B cell (primary cell): ENCODE measurements at regions not wholly inside any gene's neighbourhood (a gene's known extent, or its start where the extent isn't known, plus 50 kb on each side); places are given as distances from the start of the nearest gene placed in this dataset.

ENCODE experiments used
- ATAC-seq: fragments of 200-7000 bp; cut with Tn5 transposase; one replicate; pipeline ENCODE4 v1.10.0; 2021; ENCODE audit warnings: low read depth, mild to moderate bottlenecking, moderate number of reproducible peaks, moderate library complexity
- CTCF ChIA-PET: fragments of 350-600 bp; sonication (Branson Sonifier 250); formaldehyde crosslinking; loops from one replicate; lab custom pipeline; 2021; ENCODE audit warnings: antibody characterized with exemption, inconsistent platforms; lab: Charles Lee
- POLR2A ChIA-PET: fragments of 350-600 bp; sonication (Branson Sonifier 250); formaldehyde crosslinking; loops from one replicate; lab custom pipeline; 2021; ENCODE audit warnings: antibody characterized with exemption; lab: Charles Lee
- DNase-seq: peaks from one replicate; pipeline ENCODE4 v3.0.0; 2013
- H2AFZ ChIP-seq: 2 replicates; pipeline ENCODE4 v1.6.1; 2012; ENCODE audit warnings: mild to moderate bottlenecking, low read depth, low read length; ENCODE audit not compliant: insufficient read depth, poor library complexity, severe bottlenecking
- H3K27ac ChIP-seq, 2 donors: 1 replicate in 1 of 2; 2 replicates in 1 of 2; pipeline ENCODE4 v1.5.1; 2012 to 2013; ENCODE audit warnings: low read length in 2 of 2, mild to moderate bottlenecking in 2 of 2, moderate library complexity in 1 of 2
- H3K27me3 ChIP-seq, 4 experiments: fragments of 200-600 bp in 1 of 4; sonication (generic) in 1 of 4; replicated peaks in 1 of 4; 1 replicate in 2 of 4; 2 replicates in 2 of 4; pipeline versions ENCODE4 v1.6.1 to v1.7.0; 2013 to 2016; ENCODE audit warnings: low read length in 3 of 4, mild to moderate bottlenecking in 2 of 4, mixed read lengths in 1 of 4, moderate library complexity in 1 of 4; ENCODE audit not compliant: insufficient read depth in 4 of 4, control insufficient read depth in 3 of 4; ENCODE audit errors: control extremely low read depth in 1 of 4
- H3K36me3 ChIP-seq, 2 experiments: replicated peaks in 1 of 2; 1 replicate in 1 of 2; 2 replicates in 1 of 2; pipeline versions ENCODE4 v1.6.1 to v1.7.1; 2013; ENCODE audit warnings: low read length in 1 of 2; ENCODE audit not compliant: insufficient read depth in 2 of 2, control insufficient read depth in 1 of 2; ENCODE audit errors: control extremely low read depth in 1 of 2, extremely low read depth in 1 of 2
- H3K4me1 ChIP-seq, 2 donors: fragments of 200-600 bp in 1 of 2; sonication (generic) in 1 of 2; 1 replicate in 1 of 2; 2 replicates in 1 of 2; pipeline versions ENCODE4 v1.5.1 to v1.6.1; 2013 to 2017; ENCODE audit warnings: low read length in 2 of 2; ENCODE audit not compliant: control insufficient read depth in 2 of 2, insufficient read depth in 2 of 2
- H3K4me2 ChIP-seq: replicated peaks from 2 replicates; pipeline ENCODE3; 2012; ENCODE audit warnings: mild to moderate bottlenecking, low read depth, low read length; ENCODE audit not compliant: poor library complexity, severe bottlenecking
- H3K4me3 ChIP-seq, 5 experiments: fragments of 200-600 bp in 1 of 5; sonication (generic) in 1 of 5; 1 replicate in 3 of 5; 2 replicates in 2 of 5; pipeline versions ENCODE4 v1.5.1 to v1.7.0; 2011 to 2016; ENCODE audit warnings: low read length in 4 of 5, mild to moderate bottlenecking in 4 of 5, low read depth in 2 of 5, control low read depth in 1 of 5, moderate library complexity in 1 of 5; ENCODE audit not compliant: insufficient read depth in 1 of 5; ENCODE audit errors: control extremely low read depth in 1 of 5, extremely low read depth in 1 of 5
- H3K79me2 ChIP-seq: fragments of 200-600 bp; sonication (generic); one replicate; pipeline ENCODE4 v1.6.0; 2016; ENCODE audit warnings: low read length; ENCODE audit not compliant: control insufficient read depth, insufficient read depth
- H3K9ac ChIP-seq: fragments of 200-600 bp; sonication (generic); 2 replicates; pipeline ENCODE4 v1.6.1; 2017; ENCODE audit warnings: mild to moderate bottlenecking, low read length, moderate library complexity
- H3K9me3 ChIP-seq, 3 donors: one replicate each; pipeline versions ENCODE4 v1.6.1 to v1.7.1; 2013; ENCODE audit warnings: low read length in 2 of 3; ENCODE audit not compliant: control insufficient read depth in 2 of 3, insufficient read depth in 1 of 3; ENCODE audit errors: control extremely low read depth in 1 of 3
- H4K20me1 ChIP-seq: 2 replicates; pipeline ENCODE4 v1.6.0; 2012; ENCODE audit warnings: mild to moderate bottlenecking, low read length; ENCODE audit not compliant: insufficient read depth, control insufficient read depth, poor library complexity, severe bottlenecking
- H3K27ac Mint-ChIP-seq: one replicate; pipeline ENCODE4 v1.8.0; 2021; ENCODE audit warnings: mixed read lengths
- H3K27me3 Mint-ChIP-seq: one replicate; pipeline ENCODE4 v1.8.0; 2021; ENCODE audit warnings: mixed read lengths
- H3K4me1 Mint-ChIP-seq: one replicate; pipeline ENCODE4 v1.8.0; 2021; ENCODE audit warnings: mixed read lengths
- H3K4me3 Mint-ChIP-seq: one replicate; pipeline ENCODE4 v1.8.0; 2021; ENCODE audit warnings: mixed read lengths
- H3K9me3 Mint-ChIP-seq: one replicate; pipeline ENCODE4 v1.8.0; 2022; ENCODE audit warnings: mixed read lengths; ENCODE audit not compliant: insufficient read depth
- EZH2 ChIP-seq: IDR thresholded peaks from 2 replicates; pipeline ENCODE4 v1.6.1; 2012; ENCODE audit warnings: borderline replicate concordance, low read depth, mild to moderate bottlenecking, moderate library complexity, low read length; ENCODE audit not compliant: insufficient read depth, poor library complexity, severe bottlenecking
- WGBS: methylation state at CpG from one replicate; pipeline ENCODE4 v1.1.5; 2013; ENCODE audit warnings: missing lambda C conversion rate; ENCODE audit not compliant: insufficient coverage; 5-methylcytosine and 5-hydroxymethylcytosine counted together
- intact Hi-C: fragments of 100-400 bp; cut with micrococcal nuclease; formaldehyde crosslinking; loops from one replicate; pipeline ENCODE4 v1.10.0; 2022
- TF ChIP-seq, protein P1 (sequence below): fragments of 200-600 bp; IDR thresholded peaks from one replicate; pipeline ENCODE4 v1.8.0; 2022; ENCODE audit warnings: antibody characterized with exemption, mild to moderate bottlenecking

DNA sequence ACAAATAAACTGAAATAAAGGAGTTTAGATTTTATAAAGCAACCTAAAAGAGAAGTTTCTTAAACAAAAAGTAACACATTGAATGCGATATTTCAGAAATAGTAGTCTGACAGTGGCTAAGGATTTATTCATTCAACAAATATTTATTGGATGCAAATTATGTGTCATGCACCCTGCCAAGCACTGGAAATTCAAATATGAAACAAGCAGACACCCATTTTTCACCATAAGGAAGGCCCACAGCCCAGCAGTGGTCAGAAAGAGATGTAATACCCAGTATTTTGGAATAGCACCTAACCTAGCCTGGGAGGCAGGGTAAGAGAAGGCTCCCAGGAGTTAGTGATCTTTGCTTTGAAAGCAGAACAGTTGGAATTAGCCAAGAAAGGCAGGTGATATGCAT lies 855.1 kb upstream of the TENM3 start:
- no peak overlapping the region for H3K4me2 ChIP-seq
- no peaks in the 10 kb centered on the region for H3K36me3 ChIP-seq
- no peaks in the 10 kb centered on the region for H3K27me3 Mint-ChIP-seq
- H3K9me3 ChIP-seq, result no peaks in the 10 kb centered on the region
- no peak overlapping the region for H3K27ac ChIP-seq
- H3K4me1 ChIP-seq, result no peaks in the 10 kb centered on the region
- POLR2A ChIA-PET, result no interaction called here
- H3K4me1 Mint-ChIP-seq, result no peaks in the 10 kb centered on the region
- CTCF ChIA-PET, result no interaction called here
- no peak overlapping the region for H3K4me3 Mint-ChIP-seq
- TF ChIP-seq EZH2, result no peak
- TF ChIP-seq, protein P1, sequence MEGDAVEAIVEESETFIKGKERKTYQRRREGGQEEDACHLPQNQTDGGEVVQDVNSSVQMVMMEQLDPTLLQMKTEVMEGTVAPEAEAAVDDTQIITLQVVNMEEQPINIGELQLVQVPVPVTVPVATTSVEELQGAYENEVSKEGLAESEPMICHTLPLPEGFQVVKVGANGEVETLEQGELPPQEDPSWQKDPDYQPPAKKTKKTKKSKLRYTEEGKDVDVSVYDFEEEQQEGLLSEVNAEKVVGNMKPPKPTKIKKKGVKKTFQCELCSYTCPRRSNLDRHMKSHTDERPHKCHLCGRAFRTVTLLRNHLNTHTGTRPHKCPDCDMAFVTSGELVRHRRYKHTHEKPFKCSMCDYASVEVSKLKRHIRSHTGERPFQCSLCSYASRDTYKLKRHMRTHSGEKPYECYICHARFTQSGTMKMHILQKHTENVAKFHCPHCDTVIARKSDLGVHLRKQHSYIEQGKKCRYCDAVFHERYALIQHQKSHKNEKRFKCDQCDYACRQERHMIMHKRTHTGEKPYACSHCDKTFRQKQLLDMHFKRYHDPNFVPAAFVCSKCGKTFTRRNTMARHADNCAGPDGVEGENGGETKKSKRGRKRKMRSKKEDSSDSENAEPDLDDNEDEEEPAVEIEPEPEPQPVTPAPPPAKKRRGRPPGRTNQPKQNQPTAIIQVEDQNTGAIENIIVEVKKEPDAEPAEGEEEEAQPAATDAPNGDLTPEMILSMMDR, result no peak
- no peak for ATAC-seq
- no peak overlapping the region for H2AFZ ChIP-seq
- H3K27me3 ChIP-seq, result no peaks in the 10 kb centered on the region
- H3K9ac ChIP-seq, result no peak overlapping the region
- intact Hi-C loops, result no loop called here
- H3K9me3 Mint-ChIP-seq, result peaks cover 4% of the 10 kb centered on the region
- H3K79me2 ChIP-seq, result no peaks in the 10 kb centered on the region
- H4K20me1 ChIP-seq, result no peaks in the 10 kb centered on the region
- no peak for DNase-seq
- no CpG with 5 or more reads among the region's 1 CpG for WGBS
- H3K4me3 ChIP-seq, result no peak overlapping the region
- no peak overlapping the region for H3K27ac Mint-ChIP-seq

DNA sequence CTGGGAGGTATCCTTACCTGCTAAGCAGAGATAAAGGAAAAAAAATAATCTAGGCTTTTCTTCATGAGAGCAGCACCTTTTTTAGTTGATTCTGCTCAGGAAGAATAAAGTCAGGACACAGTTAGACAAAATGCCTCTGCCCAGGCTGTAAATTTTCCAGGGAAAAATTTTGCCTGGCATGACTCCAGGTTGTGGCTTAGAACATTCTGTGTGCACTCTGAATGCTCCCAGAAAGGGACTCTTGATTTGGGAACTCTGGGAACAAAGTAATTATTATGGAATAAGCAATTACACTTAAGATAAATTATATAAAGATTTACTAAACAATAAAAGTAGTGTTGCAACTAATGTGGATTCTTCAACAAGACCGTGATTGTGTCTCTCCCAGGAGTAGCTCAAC lies 826.2 kb upstream of the TENM3 start:
- no peak overlapping the region for H3K9ac ChIP-seq
- H3K9me3 ChIP-seq, result peaks cover 0 to 2% (median 0%) of the 10 kb centered on the region in 3 donors
- TF ChIP-seq EZH2, result no peak
- TF ChIP-seq, protein P1, result no peak
- Mint-ChIP-seq H3K4me3 (no peak overlapping the region), H3K4me1 (no peaks in the 10 kb centered on the region), H3K27me3 (no peaks in the 10 kb centered on the region), H3K27ac (no peak overlapping the region), H3K9me3 (no peaks in the 10 kb centered on the region)
- H3K27me3 ChIP-seq, result no peaks in the 10 kb centered on the region
- ChIA-PET POLR2A (no interaction called here), CTCF (no interaction called here)
- DNase-seq (no peak), ATAC-seq (no peak)
- H3K79me2 ChIP-seq, result no peaks in the 10 kb centered on the region
- no peaks in the 10 kb centered on the region for H4K20me1 ChIP-seq
- no peaks in the 10 kb centered on the region for H3K4me1 ChIP-seq
- intact Hi-C loops, result no loop called here
- H3K27ac ChIP-seq, result no peak overlapping the region
- H2AFZ ChIP-seq, result no peak overlapping the region
- no peak overlapping the region for H3K4me2 ChIP-seq
- WGBS, result no CpG with 5 or more reads among the region's 1 CpG
- no peak overlapping the region for H3K4me3 ChIP-seq
- H3K36me3 ChIP-seq, result no peaks in the 10 kb centered on the region
